ENCODE measurements at regions not wholly inside any gene's neighbourhood (a gene's known extent, or its start where the extent isn't known, plus 50 kb on each side); places are given as distances from the start of the nearest gene placed in this dataset.

DNA sequence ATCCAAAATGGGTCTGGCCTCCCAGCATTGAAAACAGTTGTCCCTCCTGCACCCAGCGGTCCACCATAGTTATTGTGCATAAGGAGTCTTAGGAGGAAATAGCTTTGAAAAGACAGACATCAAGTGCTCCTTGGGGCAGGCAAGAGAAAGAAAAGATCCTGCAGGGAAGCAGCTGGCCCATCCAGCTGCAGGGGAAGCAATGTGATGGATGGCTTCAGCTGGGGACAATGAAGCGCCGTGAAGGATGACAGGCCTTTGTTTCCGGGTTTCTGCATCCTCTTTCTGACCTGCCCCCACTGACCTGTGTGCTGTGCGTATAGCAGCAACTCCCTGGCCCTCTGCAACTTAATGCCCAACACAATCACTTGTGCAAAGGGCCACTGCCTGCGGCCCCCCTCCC, 142.9 kb upstream of the NCKAP5 start:
- H3K9me1 ChIP-seq (ENCODE audit: insufficient read depth, low read length) = no peaks in the 10 kb centered on the region; the same call in 1 of the 2 replicates
- no peak overlapping the region for H3K14ac ChIP-seq (replicated peaks; ENCODE audit: low read depth, low read length)
- H3K56ac ChIP-seq (ENCODE audit: extremely low read depth, insufficient read depth, low read length) = no peak overlapping the region
- no peak overlapping the region for H2BK5ac ChIP-seq (ENCODE audit: low read depth, low read length, poor library complexity, severe bottlenecking)
- no CpG with 5 or more reads among the region's 6 CpGs for WGBS, 2 experiments (ENCODE audit: extremely low coverage in 2 of 2, insufficient read length in 1 of 2)
- ChIA-PET CTCF (interaction anchor here (1.0 kb wide), 1 partner anchor 27 kb away, joined by 3 read pairs; no protein-coding TSS in a partner anchor), POLR2A (ENCODE audit: unreplicated experiment) (no interaction called here)
- no peak overlapping the region for H2BK120ac ChIP-seq (ENCODE audit: low read depth, low read length)
- H3K27ac ChIP-seq (ENCODE audit: insufficient read depth, low read length) = no peak overlapping the region
- H3K23ac ChIP-seq (ENCODE audit: low read depth, low read length) = no peak overlapping the region
- no peak overlapping the region for H3K4me3 ChIP-seq (ENCODE audit: insufficient read depth, low read depth, low read length)
- DNase-seq = no peak
- intact Hi-C loops (cut with micrococcal nuclease) (no loop called here), dilution Hi-C loops (cut with HindIII; ENCODE audit: low sequenced_read_pairs, unreplicated experiment) (no loop called here), in situ Hi-C loops (cut with MboI; ENCODE audit: low sequenced_read_pairs) (no loop called here)
- H3K27me3 ChIP-seq (ENCODE audit: control insufficient read depth, insufficient read depth, low read length) = no peaks in the 10 kb centered on the region
- no peak overlapping the region for H2AFZ ChIP-seq (replicated peaks; ENCODE audit: low read length, poor library complexity)
- no peak overlapping the region for H3K18ac ChIP-seq (ENCODE audit: low read depth, low read length)
- BruUV-seq (replicated peaks) = no TSS peak
- H3K9ac ChIP-seq (ENCODE audit: low read depth, low read length) = no peak overlapping the region
- H3K79me1 ChIP-seq (ENCODE audit: low read depth in 1 of 2, low read length in 2 of 2) = no peaks in the 10 kb centered on the region
- TF ChIP-seq FOS (IDR thresholded peaks at IDR 0.05; ENCODE audit: low read depth, low read length) = no peak
- no peak for TF ChIP-seq CTCF (conservative IDR thresholded peaks at IDR 0.05; ENCODE audit: low read depth, low read length)
- TF ChIP-seq ELK1 (IDR thresholded peaks at IDR 0.05; ENCODE audit: borderline replicate concordance, low read depth, low read length) = no peak
- no peak for TF ChIP-seq MAZ (IDR thresholded peaks at IDR 0.05; ENCODE audit: borderline replicate concordance, low read depth, low read length)
- no peak for TF ChIP-seq POLR2A (IDR thresholded peaks at IDR 0.05; ENCODE audit: low read depth, low read length)
- TF ChIP-seq RCOR1 (IDR thresholded peaks at IDR 0.05; ENCODE audit: insufficient replicate concordance, low read length) = no peak
- no peak for TF ChIP-seq CEBPB (IDR thresholded peaks at IDR 0.05; ENCODE audit: low read depth, low read length)
- TF ChIP-seq BHLHE40 (IDR thresholded peaks at IDR 0.05; ENCODE audit: low read depth, low read length) = no peak
- TF ChIP-seq SMC3 (IDR thresholded peaks at IDR 0.05; ENCODE audit: low read depth, low read length) = no peak
- no peak for TF ChIP-seq MXI1 (IDR thresholded peaks at IDR 0.05; ENCODE audit: borderline replicate concordance, low read depth, low read length)
- TF ChIP-seq CHD1 (IDR thresholded peaks at IDR 0.05; ENCODE audit: low read depth, low read length) = no peak
- no peak for TF ChIP-seq RAD21 (IDR thresholded peaks at IDR 0.05; ENCODE audit: low read length)
- TF ChIP-seq USF2 (IDR thresholded peaks at IDR 0.05; ENCODE audit: low read depth, low read length) = no peak
- no peak for TF ChIP-seq RFX5 (IDR thresholded peaks at IDR 0.05; ENCODE audit: low read depth, low read length)
- no peak for TF ChIP-seq NFE2L2 (IDR thresholded peaks at IDR 0.05; ENCODE audit: low read depth, low read length)
- no peak for TF ChIP-seq MAFK (IDR thresholded peaks at IDR 0.05; ENCODE audit: low read depth, low read length)
- no peak overlapping the region for H2BK15ac ChIP-seq (ENCODE audit: low read depth, low read length)
- no peaks in the 10 kb centered on the region for H3K36me3 ChIP-seq (ENCODE audit: control insufficient read depth, insufficient read depth, low read length)
- no peaks in the 10 kb centered on the region for H4K20me1 ChIP-seq (ENCODE audit: insufficient read depth, low read length)
- no peaks in the 10 kb centered on the region for H3K4me1 ChIP-seq (ENCODE audit: control insufficient read depth, insufficient read depth, low read length)
- H3K4me2 ChIP-seq (ENCODE audit: low read depth, low read length) = no peak overlapping the region
- no peak overlapping the region for H4K91ac ChIP-seq (ENCODE audit: insufficient read depth, low read depth, low read length)
- no peak overlapping the region for H4K5ac ChIP-seq (ENCODE audit: low read depth, low read length)
- H2AK9ac ChIP-seq (replicated peaks; ENCODE audit: low read depth, low read length, poor library complexity) = no peak overlapping the region
- H3K9me3 ChIP-seq (ENCODE audit: control insufficient read depth, insufficient read depth, low read length) = peaks cover 5% of the 10 kb centered on the region
- no peak overlapping the region for H3K4ac ChIP-seq (ENCODE audit: low read depth, low read length)
- no peak for ATAC-seq (ENCODE audit: low read depth)
- no peak overlapping the region for H2BK20ac ChIP-seq (ENCODE audit: low read depth, low read length)
- H2AK5ac ChIP-seq (ENCODE audit: low read depth, low read length) = no peak overlapping the region
- no peak overlapping the region for H4K8ac ChIP-seq (ENCODE audit: low read depth in 2 of 2, low read length in 2 of 2)
